ENCODE measurements at regions not wholly inside any gene's neighbourhood (a gene's known extent, or its start where the extent isn't known, plus 50 kb on each side); places are given as distances from the start of the nearest gene placed in this dataset.
"Not testable (repeated sequence)": the region's sequence is repeated elsewhere in the genome, so short reads cannot be mapped to it uniquely, and the experiment has no call there.

- no peak for DNase-seq (ENCODE audit: low spot score)
Measured at GRCh38 chr2:18046017-18046416, 167.6 kb downstream of the KCNS3 start.

- DNase-seq (ENCODE audit: low spot score) = no peak
Measured at GRCh38 chr2:18045230-18045629, 166.8 kb downstream of the KCNS3 start.

- DNase-seq (ENCODE audit: low spot score) = not testable (repeated sequence)
Measured at GRCh38 chr2:18017381-18017780, 138.9 kb downstream of the KCNS3 start.

- no peak for DNase-seq (ENCODE audit: low spot score)
Measured at GRCh38 chr2:18009891-18010290, 131.4 kb downstream of the KCNS3 start.

GRCh38 chr2:18005411-18005810, 126.9 kb downstream of the KCNS3 start:
- DNase-seq (ENCODE audit: low spot score) = no peak

- DNase-seq (ENCODE audit: low spot score) = no peak
Measured at GRCh38 chr2:18001671-18002070, 123.2 kb downstream of the KCNS3 start.

GRCh38 chr2:17996978-17997377, 118.5 kb downstream of the KCNS3 start:
- no peak for DNase-seq (ENCODE audit: low spot score)

GRCh38 chr2:17995593-17995992, 117.1 kb downstream of the KCNS3 start:
- DNase-seq (ENCODE audit: low spot score) = peak; percentile 4

Small RNAs in the stretch of these regions (small RNA-seq; reads per million reads assigned to genes)
- 0 reads per million in 2 experiments for gene RF00561
